Thymus (tissue), 11 donors: ENCODE measurements at regions not wholly inside any gene's neighbourhood (a gene's known extent, or its start where the extent isn't known, plus 50 kb on each side); places are given as distances from the start of the nearest gene placed in this dataset.
"Not testable (repeated sequence)": the region's sequence is repeated elsewhere in the genome, so short reads cannot be mapped to it uniquely, and the experiment has no call there.

ENCODE experiments used
- DNase-seq, 9 donors: peaks; one replicate each; pipeline ENCODE4 v3.0.0-alpha.2; 2013; ENCODE audit warnings: low spot score in 9 of 9, low read depth in 6 of 9, missing footprints in 1 of 9
- H3K27ac ChIP-seq, 2 donors: one replicate each; pipeline ENCODE4 v1.5.1; 2013; ENCODE audit warnings: control low read depth in 1 of 2, low read depth in 1 of 2, low read length in 1 of 2, mild to moderate bottlenecking in 1 of 2, moderate library complexity in 1 of 2
- H3K27me3 ChIP-seq, 2 donors: one replicate each; pipeline ENCODE4 v1.5.1; 2013; ENCODE audit warnings: low read length in 1 of 2; ENCODE audit not compliant: control insufficient read depth in 2 of 2, insufficient read depth in 1 of 2
- H3K36me3 ChIP-seq, 2 donors: one replicate each; pipeline ENCODE4 v1.5.1; 2013; ENCODE audit warnings: low read length in 1 of 2, mild to moderate bottlenecking in 1 of 2, moderate library complexity in 1 of 2; ENCODE audit not compliant: control insufficient read depth in 2 of 2, insufficient read depth in 2 of 2
- H3K4me1 ChIP-seq, 2 donors: one replicate each; pipeline ENCODE4 v1.5.1; 2013; ENCODE audit warnings: low read length in 2 of 2; ENCODE audit not compliant: control insufficient read depth in 2 of 2, insufficient read depth in 2 of 2
- H3K4me3 ChIP-seq, 2 donors: one replicate each; pipeline ENCODE4 v1.5.1; 2013; ENCODE audit warnings: low read length in 2 of 2, control low read depth in 1 of 2, mild to moderate bottlenecking in 1 of 2
- H3K9me3 ChIP-seq, 2 donors: one replicate each; pipeline ENCODE4 v1.5.1; 2013; ENCODE audit warnings: low read length in 1 of 2, mild to moderate bottlenecking in 1 of 2; ENCODE audit not compliant: control insufficient read depth in 2 of 2, insufficient read depth in 1 of 2
- WGBS: extraction: QIAGEN DNeasy Blood & Tissue Kit; methylation state at CpG from one replicate; pipeline ENCODE4 v1.1.7; 2013; 5-methylcytosine and 5-hydroxymethylcytosine counted together
- donor health status: healthy.

- no peaks in the 10 kb centered on the region for H3K36me3 ChIP-seq
- H3K27me3 ChIP-seq: peaks cover 23 to 54% of the 10 kb centered on the region in 2 donors
- no peaks in the 10 kb centered on the region for H3K9me3 ChIP-seq
- 72% methylated on average over 5 of the region's 5 CpGs for WGBS
- no peak overlapping the region for H3K4me3 ChIP-seq
- no peak overlapping the region for H3K27ac ChIP-seq
- DNase-seq: no peak
- H3K4me1 ChIP-seq: peaks cover 3 to 25% of the 10 kb centered on the region in 2 donors
Measured at GRCh38 chr9:129554649-129555048, 66.3 kb downstream of the C9orf50 start.

- WGBS: 92% methylated on average over 5 of the region's 5 CpGs
- H3K9me3 ChIP-seq: no peaks in the 10 kb centered on the region
- DNase-seq: no peak
- peaks cover 37 to 62% of the 10 kb centered on the region in 2 donors for H3K27me3 ChIP-seq
- H3K36me3 ChIP-seq: no peaks in the 10 kb centered on the region
- no peak overlapping the region for H3K27ac ChIP-seq
- H3K4me1 ChIP-seq: peaks cover 3 to 19% of the 10 kb centered on the region in 2 donors
- no peak overlapping the region for H3K4me3 ChIP-seq
Measured at GRCh38 chr9:129553277-129553676, 67.6 kb downstream of the C9orf50 start.

DNA sequence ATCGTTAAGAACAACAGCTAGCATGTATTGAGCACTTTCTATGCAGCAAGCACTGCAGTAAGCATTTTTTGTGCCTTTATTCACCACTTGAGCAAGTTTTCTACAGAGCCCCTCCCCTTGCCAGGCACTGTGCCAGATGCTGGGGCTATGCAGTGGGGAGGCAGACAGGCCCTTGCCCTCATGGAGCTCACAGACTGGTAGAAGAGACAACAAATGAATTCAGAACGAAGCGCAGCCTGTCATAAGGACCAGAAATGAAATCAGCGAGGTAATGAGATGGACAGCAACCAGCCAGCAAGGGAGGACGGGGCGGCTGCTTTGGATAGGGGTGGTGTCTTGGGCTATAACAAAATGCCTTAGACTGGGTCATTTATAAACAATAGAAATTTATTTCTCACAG, 68.8 kb downstream of the C9orf50 start:
- no peaks in the 10 kb centered on the region for H3K36me3 ChIP-seq
- no peaks in the 10 kb centered on the region for H3K9me3 ChIP-seq
- no peak overlapping the region for H3K27ac ChIP-seq
- H3K4me3 ChIP-seq: no peak overlapping the region
- peaks cover 3 to 7% of the 10 kb centered on the region in 2 donors for H3K4me1 ChIP-seq
- no peak for DNase-seq
- WGBS: 90% methylated on average over 6 of the region's 6 CpGs
- peaks cover 44 to 74% of the 10 kb centered on the region in 2 donors for H3K27me3 ChIP-seq

GRCh38 chr9:129551393-129551973, 69.4 kb downstream of the C9orf50 start:
- Histone ChIP-seq H3K4me1 (peaks cover 1 to 3% of the 10 kb centered on the region in 2 donors), H3K27ac (no peak overlapping the region), H3K9me3 (no peaks in the 10 kb centered on the region), H3K36me3 (no peaks in the 10 kb centered on the region), H3K27me3 (peaks cover 46 to 80% of the 10 kb centered on the region in 2 donors), H3K4me3 (no peak overlapping the region)
- WGBS: 96% methylated on average over 3 of the region's 3 CpGs
- no peak for DNase-seq

DNA sequence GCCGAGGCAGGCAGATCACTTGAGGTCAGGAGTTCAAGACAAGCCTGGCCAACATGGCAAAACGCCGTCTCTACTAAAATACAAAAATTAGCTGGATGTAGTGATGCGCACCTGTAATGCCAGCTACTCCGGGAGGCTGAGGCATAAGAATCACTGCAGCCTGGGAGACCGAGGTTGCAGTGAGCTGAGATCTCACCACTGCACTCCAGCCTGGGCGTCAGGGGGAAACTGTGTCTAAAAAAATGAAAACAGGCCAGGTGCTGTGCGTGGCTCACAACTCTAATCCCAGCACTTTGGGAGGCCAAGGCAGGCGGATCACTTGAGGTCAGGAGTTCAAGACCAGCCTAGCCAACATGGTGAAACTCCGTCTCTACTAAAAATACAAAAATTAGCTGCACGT, 69.9 kb downstream of the C9orf50 start:
- DNase-seq, H3K9me3 ChIP-seq, H3K27ac ChIP-seq, H3K36me3 ChIP-seq, H3K4me1 ChIP-seq, H3K4me3 ChIP-seq: not testable (repeated sequence)
- 95% methylated on average over 11 of the region's 11 CpGs for WGBS
- peaks cover 46 to 83% of the 10 kb centered on the region in 2 donors for H3K27me3 ChIP-seq

DNA sequence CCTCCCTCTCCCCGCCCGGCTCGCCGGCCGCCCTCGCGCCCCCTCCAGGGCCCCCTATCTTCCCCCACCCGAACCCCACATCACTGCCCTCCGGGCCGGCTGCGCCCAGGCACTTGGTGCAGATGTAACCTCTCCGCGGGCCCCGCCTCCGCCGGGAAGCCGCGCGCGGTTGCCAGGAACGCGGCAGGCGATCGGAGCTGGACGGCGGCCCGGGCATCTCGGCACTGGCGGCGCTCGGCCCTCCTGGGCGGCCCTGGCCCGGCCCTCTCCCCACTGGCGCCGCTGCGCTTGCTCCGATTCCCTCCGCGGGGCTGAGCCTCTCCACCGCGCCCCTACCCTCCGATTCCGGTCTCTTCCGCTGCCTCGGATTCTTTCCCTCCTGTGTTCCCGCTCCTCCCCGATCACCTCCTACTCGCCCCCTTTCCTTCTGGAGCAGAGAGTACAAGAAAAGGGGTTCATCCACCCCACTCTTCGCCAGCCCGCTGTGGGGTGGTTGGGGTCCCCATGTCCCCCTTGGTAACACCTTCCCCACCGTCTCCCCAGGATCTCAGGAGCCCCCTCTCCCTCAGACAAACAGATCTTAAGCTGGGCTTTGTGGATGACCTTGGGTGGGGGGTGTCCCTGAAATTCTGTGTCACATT, 70.6 kb downstream of the C9orf50 start:
- H3K27me3 ChIP-seq: peaks cover 46 to 86% of the 10 kb centered on the region in 2 donors
- no peak for DNase-seq
- H3K36me3 ChIP-seq: no peaks in the 10 kb centered on the region
- H3K27ac ChIP-seq: peak overlapping the region in 1 of 2 donors; percentile 42
- H3K9me3 ChIP-seq: no peaks in the 10 kb centered on the region
- H3K4me1 ChIP-seq: peaks cover 0 to 3% of the 10 kb centered on the region in 2 donors
- H3K4me3 ChIP-seq: peak overlapping the region in 1 of 2 donors; percentile 36
- WGBS: 4% methylated on average over 51 of the region's 51 CpGs

GRCh38 chr9:129549684-129550083, 71.2 kb downstream of the C9orf50 start:
- DNase-seq: no peak
- no peaks in the 10 kb centered on the region for H3K36me3 ChIP-seq
- H3K9me3 ChIP-seq: no peaks in the 10 kb centered on the region
- peaks cover 0 to 3% of the 10 kb centered on the region in 2 donors for H3K4me1 ChIP-seq
- 41% methylated on average over 30 of the region's 30 CpGs for WGBS
- peak overlapping the region in 1 of 2 donors; percentile 36 for H3K4me3 ChIP-seq
- peaks cover 46 to 87% of the 10 kb centered on the region in 2 donors for H3K27me3 ChIP-seq
- peak overlapping the region in 1 of 2 donors; percentile 42 for H3K27ac ChIP-seq

DNA sequence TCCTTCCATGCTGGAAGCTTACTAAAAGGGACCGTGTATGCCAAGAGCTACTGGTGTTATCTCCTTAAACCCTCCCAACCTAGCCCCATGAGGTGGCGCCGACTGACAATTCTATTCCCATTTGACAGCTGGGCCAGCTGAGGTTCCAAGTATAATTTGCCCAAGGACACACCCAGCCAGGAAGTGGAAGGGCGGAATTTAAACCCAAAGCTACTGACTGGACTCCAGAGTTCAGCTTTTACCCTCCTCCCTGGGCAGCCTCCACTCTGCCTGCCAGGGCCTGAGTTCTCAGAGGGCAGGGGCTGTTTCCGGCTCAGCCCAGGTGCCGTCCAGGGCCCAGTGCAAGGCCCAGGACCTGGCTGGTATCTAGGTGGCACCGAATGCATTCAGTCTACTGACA, 71.8 kb downstream of the C9orf50 start:
- WGBS: 95% methylated on average over 7 of the region's 7 CpGs
- no peak overlapping the region for H3K4me3 ChIP-seq
- no peaks in the 10 kb centered on the region for H3K9me3 ChIP-seq
- peaks cover 46 to 85% of the 10 kb centered on the region in 2 donors for H3K27me3 ChIP-seq
- peak overlapping the region in 1 of 2 donors; percentile 18 for H3K27ac ChIP-seq
- no peak for DNase-seq
- peaks cover 0 to 3% of the 10 kb centered on the region in 2 donors for H3K4me1 ChIP-seq
- H3K36me3 ChIP-seq: no peaks in the 10 kb centered on the region

DNA sequence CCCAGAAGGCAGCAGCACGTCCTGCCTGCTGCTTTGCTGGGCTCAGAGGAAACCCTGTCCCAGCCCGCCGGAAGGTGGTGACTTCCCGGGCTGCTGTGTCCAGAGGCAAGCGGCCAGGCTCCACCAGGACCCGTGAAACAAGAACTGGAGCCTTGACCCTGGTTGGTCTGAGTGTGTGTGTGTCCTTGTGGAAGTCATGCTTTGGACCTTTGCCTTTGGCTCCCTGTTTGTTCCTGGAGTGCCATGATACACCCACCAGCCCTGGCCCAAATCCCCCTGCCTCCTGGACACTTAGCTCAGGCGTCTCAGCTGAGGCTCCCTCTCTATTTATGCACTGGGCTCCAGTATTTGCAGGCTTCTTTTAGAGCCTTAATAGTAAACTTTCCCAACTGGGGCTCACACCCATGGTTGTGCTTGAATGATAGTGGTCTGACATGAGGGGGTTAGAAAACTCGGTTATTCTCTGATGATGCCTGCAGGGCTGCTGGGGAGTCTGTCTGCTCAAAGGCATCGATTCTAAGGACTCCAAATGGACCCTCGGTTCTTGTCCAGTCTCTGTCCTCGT, 72.2 kb downstream of the C9orf50 start:
- WGBS: 94% methylated on average over 11 of the region's 11 CpGs
- Histone ChIP-seq H3K27ac (no peak overlapping the region), H3K9me3 (no peaks in the 10 kb centered on the region), H3K4me3 (no peak overlapping the region), H3K36me3 (no peaks in the 10 kb centered on the region), H3K27me3 (peaks cover 46 to 80% of the 10 kb centered on the region in 2 donors), H3K4me1 (peaks cover 0 to 3% of the 10 kb centered on the region in 2 donors)
- DNase-seq: no peak
